Stomach (tissue), 4 donors: ENCODE measurements at regions not wholly inside any gene's neighbourhood (a gene's known extent, or its start where the extent isn't known, plus 50 kb on each side); places are given as distances from the start of the nearest gene placed in this dataset.

ENCODE experiments used
- POLR2A ChIP-seq, 4 donors: fragments of 450-650 bp; IDR thresholded peaks; one replicate each; pipeline ENCODE4 v1.6.1; 2016; ENCODE audit warnings: antibody characterized with exemption in 4 of 4, control low read depth in 2 of 4, mild to moderate bottlenecking in 1 of 4, moderate library complexity in 1 of 4
- POLR2AphosphoS5 ChIP-seq, 3 donors: sonication (generic); formaldehyde crosslinking; IDR thresholded peaks; one replicate each; pipeline ENCODE4 v1.6.1; 2016; ENCODE audit warnings: antibody characterized with exemption in 3 of 3
- TF ChIP-seq, protein P1 (sequence below), 7 experiments: fragments of 450-650 bp in 4 of 7; fragments of 200-600 bp in 3 of 7; sonication (generic) in 3 of 7; IDR thresholded peaks; one replicate each; pipeline ENCODE4 v1.5.1; 2016 to 2019; ENCODE audit warnings: antibody characterized with exemption in 7 of 7, control low read depth in 2 of 7, mild to moderate bottlenecking in 1 of 7

DNA sequence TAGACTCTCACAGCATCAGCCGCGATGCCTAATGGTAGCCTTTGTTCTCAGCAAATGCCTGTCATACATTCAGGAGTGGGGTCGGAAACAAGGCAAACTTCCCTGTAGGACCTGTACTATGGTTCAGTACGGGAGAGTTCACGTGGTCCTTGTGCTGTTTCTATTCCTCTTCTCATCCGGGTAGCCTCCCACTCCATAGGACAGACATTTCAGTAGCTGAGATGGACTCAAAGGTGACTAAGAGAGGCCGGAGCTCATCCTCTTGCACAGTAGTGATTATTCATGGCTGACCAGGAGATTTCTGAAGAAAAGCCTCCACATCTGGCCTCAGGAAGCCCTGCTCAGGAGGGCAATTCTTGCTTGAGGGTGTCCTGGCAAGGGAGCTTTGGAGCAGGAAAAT lies 117.8 kb upstream of the SPRED2 start:
- TF ChIP-seq, protein P1, sequence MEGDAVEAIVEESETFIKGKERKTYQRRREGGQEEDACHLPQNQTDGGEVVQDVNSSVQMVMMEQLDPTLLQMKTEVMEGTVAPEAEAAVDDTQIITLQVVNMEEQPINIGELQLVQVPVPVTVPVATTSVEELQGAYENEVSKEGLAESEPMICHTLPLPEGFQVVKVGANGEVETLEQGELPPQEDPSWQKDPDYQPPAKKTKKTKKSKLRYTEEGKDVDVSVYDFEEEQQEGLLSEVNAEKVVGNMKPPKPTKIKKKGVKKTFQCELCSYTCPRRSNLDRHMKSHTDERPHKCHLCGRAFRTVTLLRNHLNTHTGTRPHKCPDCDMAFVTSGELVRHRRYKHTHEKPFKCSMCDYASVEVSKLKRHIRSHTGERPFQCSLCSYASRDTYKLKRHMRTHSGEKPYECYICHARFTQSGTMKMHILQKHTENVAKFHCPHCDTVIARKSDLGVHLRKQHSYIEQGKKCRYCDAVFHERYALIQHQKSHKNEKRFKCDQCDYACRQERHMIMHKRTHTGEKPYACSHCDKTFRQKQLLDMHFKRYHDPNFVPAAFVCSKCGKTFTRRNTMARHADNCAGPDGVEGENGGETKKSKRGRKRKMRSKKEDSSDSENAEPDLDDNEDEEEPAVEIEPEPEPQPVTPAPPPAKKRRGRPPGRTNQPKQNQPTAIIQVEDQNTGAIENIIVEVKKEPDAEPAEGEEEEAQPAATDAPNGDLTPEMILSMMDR (IDR thresholded peaks at IDR 0.05), result no peak
- TF ChIP-seq POLR2A (IDR thresholded peaks at IDR 0.05) (no peak), POLR2AphosphoS5 (IDR thresholded peaks at IDR 0.05) (no peak)
